Mesenchymal stem cell (in vitro differentiated cells and primary cell): ENCODE measurements at regions not wholly inside any gene's neighbourhood (a gene's known extent, or its start where the extent isn't known, plus 50 kb on each side); places are given as distances from the start of the nearest gene placed in this dataset.

Source experiments
- DNase-seq: peaks from one replicate; pipeline ENCODE4 v3.0.0-alpha.2; 2013
- H2AFZ ChIP-seq: one replicate; pipeline ENCODE4 v1.6.1; 2013; ENCODE audit warnings: low read depth, mild to moderate bottlenecking, control low read depth, inconsistent platforms, low read length, moderate library complexity
- H2AK5ac ChIP-seq: 2 replicates; pipeline ENCODE4 v1.6.1; 2013; ENCODE audit warnings: low read length, moderate library complexity, mild to moderate bottlenecking, inconsistent platforms; ENCODE audit not compliant: severe bottlenecking
- H2BK120ac ChIP-seq: one replicate; pipeline ENCODE4 v1.6.1; 2013; ENCODE audit warnings: low read depth, mild to moderate bottlenecking, inconsistent platforms, low read length, moderate library complexity
- H2BK12ac ChIP-seq, 2 experiments: one replicate each; pipeline ENCODE4 v1.6.1; 2013; ENCODE audit warnings: inconsistent platforms in 2 of 2, low read length in 2 of 2, mild to moderate bottlenecking in 2 of 2, moderate library complexity in 2 of 2, control low read depth in 1 of 2
- H2BK15ac ChIP-seq: one replicate; pipeline ENCODE4 v1.6.1; 2013; ENCODE audit warnings: mild to moderate bottlenecking, low read depth, inconsistent platforms; ENCODE audit not compliant: poor library complexity, severe bottlenecking
- H2BK5ac ChIP-seq: 2 replicates; pipeline ENCODE4 v1.6.1; 2013; ENCODE audit warnings: low read depth, mild to moderate bottlenecking, low read length, control low read depth, inconsistent platforms; ENCODE audit not compliant: poor library complexity, severe bottlenecking
- H3K14ac ChIP-seq, 2 experiments: one replicate each; pipeline ENCODE4 v1.6.1; 2013; ENCODE audit warnings: inconsistent platforms in 2 of 2, low read length in 2 of 2, control low read depth in 1 of 2, mild to moderate bottlenecking in 1 of 2, moderate library complexity in 1 of 2
- H3K18ac ChIP-seq, 2 experiments: one replicate each; pipeline ENCODE4 v1.6.1; 2013; ENCODE audit warnings: inconsistent platforms in 2 of 2, low read length in 2 of 2, control low read depth in 1 of 2, low read depth in 1 of 2, mild to moderate bottlenecking in 1 of 2
- H3K23ac ChIP-seq, 2 experiments: one replicate each; pipeline ENCODE4 v1.6.1; 2013; ENCODE audit warnings: inconsistent platforms in 2 of 2, low read length in 2 of 2, mild to moderate bottlenecking in 2 of 2, moderate library complexity in 2 of 2, control low read depth in 1 of 2
- H3K27ac ChIP-seq: 2 replicates; pipeline ENCODE4 v1.5.1; 2013; ENCODE audit warnings: mild to moderate bottlenecking, moderate library complexity, low read length, control low read depth, inconsistent platforms; ENCODE audit not compliant: poor library complexity, severe bottlenecking
- H3K27me3 ChIP-seq, 2 experiments: 2 replicates each; pipeline versions ENCODE4 v1.6.1 to v1.7.0; 2013; ENCODE audit warnings: low read length in 2 of 2, mild to moderate bottlenecking in 2 of 2, moderate library complexity in 2 of 2, control low read depth in 1 of 2, inconsistent platforms in 1 of 2; ENCODE audit not compliant: control insufficient read depth in 1 of 2, insufficient read depth in 1 of 2
- H3K36me3 ChIP-seq, 2 experiments: 2 replicates each; pipeline versions ENCODE4 v1.6.1 to v1.7.0; 2013; ENCODE audit warnings: low read length in 2 of 2, control low read depth in 1 of 2, inconsistent platforms in 1 of 2, low read depth in 1 of 2, mild to moderate bottlenecking in 1 of 2; ENCODE audit not compliant: insufficient read depth in 2 of 2, control insufficient read depth in 1 of 2
- H3K4ac ChIP-seq, 2 experiments: one replicate each; pipeline ENCODE4 v1.6.1; 2013; ENCODE audit warnings: inconsistent platforms in 2 of 2, low read length in 2 of 2, mild to moderate bottlenecking in 2 of 2, moderate library complexity in 2 of 2, control low read depth in 1 of 2, low read depth in 1 of 2
- H3K4me1 ChIP-seq: 2 replicates; pipeline ENCODE4 v1.6.1; 2013; ENCODE audit warnings: low read depth, low read length, control low read depth; ENCODE audit not compliant: control insufficient read depth, insufficient read depth
- H3K4me2 ChIP-seq: 2 replicates; pipeline ENCODE4 v1.6.1; 2013; ENCODE audit warnings: low read length, mild to moderate bottlenecking, inconsistent platforms; ENCODE audit not compliant: poor library complexity, severe bottlenecking
- H3K4me3 ChIP-seq, 2 experiments: 2 replicates each; pipeline versions ENCODE4 v1.5.1 to v1.7.0; 2013; ENCODE audit warnings: low read length in 2 of 2, mild to moderate bottlenecking in 2 of 2, control low read depth in 1 of 2, low read depth in 1 of 2; ENCODE audit not compliant: insufficient read depth in 1 of 2
- H3K79me1 ChIP-seq: replicated peaks from 2 replicates; pipeline ENCODE4 v1.6.1; 2013; ENCODE audit warnings: mild to moderate bottlenecking, control low read depth, low read length, inconsistent platforms; ENCODE audit not compliant: poor library complexity, severe bottlenecking
- H3K9ac ChIP-seq: 2 replicates; pipeline ENCODE4 v1.7.0; 2013; ENCODE audit warnings: mild to moderate bottlenecking, low read length, moderate library complexity
- H3K9me3 ChIP-seq: 2 replicates; pipeline ENCODE4 v1.7.0; 2013; ENCODE audit warnings: mild to moderate bottlenecking, low read length; ENCODE audit not compliant: control insufficient read depth
- H4K8ac ChIP-seq: one replicate; pipeline ENCODE4 v1.6.1; 2013; ENCODE audit warnings: inconsistent platforms, mild to moderate bottlenecking, low read length, moderate library complexity
- H4K91ac ChIP-seq: one replicate; pipeline ENCODE4 v1.6.1; 2013; ENCODE audit warnings: mild to moderate bottlenecking, low read length, inconsistent platforms
- WGBS: methylation state at CpG from one replicate; pipeline ENCODE4 v1.1.7; 2013; ENCODE audit warnings: mixed read lengths; 5-methylcytosine and 5-hydroxymethylcytosine counted together

DNA sequence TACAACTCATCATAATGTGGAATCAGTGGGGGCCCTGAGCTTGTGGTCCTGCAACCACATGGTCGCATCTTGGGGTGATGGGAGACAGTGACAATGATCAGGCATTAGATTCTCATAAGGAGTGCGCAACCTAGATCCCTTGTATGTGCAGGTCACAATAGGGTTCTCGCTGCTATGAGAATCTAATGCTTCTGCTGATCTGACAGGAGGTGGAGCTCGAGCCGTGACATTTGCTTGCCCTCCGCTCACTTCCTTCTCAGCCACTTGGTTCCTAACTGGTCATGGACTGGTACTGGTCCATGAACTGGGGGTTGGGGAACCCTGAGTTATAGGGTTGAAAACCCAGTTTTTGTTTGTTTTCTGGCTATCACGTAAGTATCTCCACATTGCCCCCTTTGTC, 1290.9 kb upstream of the ATXN8OS start:
- no peak overlapping the region for H2BK5ac ChIP-seq

DNA sequence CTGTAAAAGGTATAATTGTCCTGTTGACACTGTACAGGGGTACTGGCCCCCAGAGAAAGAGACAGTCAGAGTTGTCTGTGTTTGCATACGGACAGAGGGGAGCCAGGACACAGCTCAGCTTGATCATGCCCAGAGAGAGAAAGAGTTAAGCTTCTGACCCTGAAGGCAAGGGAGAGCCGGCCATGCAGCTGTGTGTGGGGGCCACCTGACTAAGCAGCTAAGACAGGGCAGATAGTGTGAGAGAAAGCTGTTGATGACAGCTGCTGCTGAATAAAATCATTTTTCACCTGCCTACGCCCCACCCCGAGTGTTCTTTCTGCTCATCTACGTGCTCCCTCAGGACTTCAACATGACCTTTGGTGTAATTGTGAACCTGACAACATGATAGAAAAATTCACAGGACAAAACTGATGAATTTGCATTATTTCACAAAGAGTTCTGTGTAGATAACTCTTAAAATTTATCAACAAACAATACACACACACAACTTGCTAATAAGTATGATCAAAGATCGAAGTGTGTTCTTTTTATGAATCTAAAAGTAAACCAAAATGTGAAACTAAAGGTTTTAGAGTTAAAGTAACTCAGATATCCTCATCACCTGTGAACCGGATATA, 1294.3 kb upstream of the ATXN8OS start:
- Histone ChIP-seq H3K18ac (no peak overlapping the region), H2BK12ac (no peak overlapping the region), H2BK5ac (no peak overlapping the region), H4K8ac (no peak overlapping the region), H3K79me1 (no peaks in the 10 kb centered on the region), H3K14ac (no peak overlapping the region), H3K4me1 (no peaks in the 10 kb centered on the region), H2AK5ac (no peak overlapping the region), H2BK15ac (no peak overlapping the region), H3K4ac (no peak overlapping the region), H3K4me2 (no peak overlapping the region), H2BK120ac (no peak overlapping the region), H4K91ac (no peak overlapping the region), H3K23ac (no peak overlapping the region), H3K9me3 (peaks cover 2% of the 10 kb centered on the region), H3K4me3 (no peak overlapping the region), H3K36me3 (no peaks in the 10 kb centered on the region), H2AFZ (no peak overlapping the region), H3K27me3 (no peaks in the 10 kb centered on the region), H3K9ac (no peak overlapping the region), H3K27ac (no peak overlapping the region)
- DNase-seq: no peak
- 79% methylated on average over 4 of the region's 7 CpGs for WGBS

More for the DNA sequence above, 1290.9 kb upstream of the ATXN8OS start:
- Histone ChIP-seq H3K4me2 (no peak overlapping the region), H2AFZ (no peak overlapping the region), H3K23ac (no peak overlapping the region), H3K36me3 (no peaks in the 10 kb centered on the region), H4K8ac (no peak overlapping the region), H4K91ac (no peak overlapping the region), H3K79me1 (no peaks in the 10 kb centered on the region), H3K9ac (no peak overlapping the region), H2BK12ac (no peak overlapping the region), H2AK5ac (no peak overlapping the region), H2BK15ac (no peak overlapping the region), H3K4me1 (no peaks in the 10 kb centered on the region), H3K4ac (no peak overlapping the region), H3K9me3 (peaks cover 7% of the 10 kb centered on the region), H2BK120ac (no peak overlapping the region), H3K27ac (no peak overlapping the region), H3K18ac (no peak overlapping the region), H3K4me3 (no peak overlapping the region), H3K27me3 (no peaks in the 10 kb centered on the region), H3K14ac (no peak overlapping the region)
- DNase-seq: no peak
- 93% methylated on average over 7 of the region's 7 CpGs for WGBS

DNA sequence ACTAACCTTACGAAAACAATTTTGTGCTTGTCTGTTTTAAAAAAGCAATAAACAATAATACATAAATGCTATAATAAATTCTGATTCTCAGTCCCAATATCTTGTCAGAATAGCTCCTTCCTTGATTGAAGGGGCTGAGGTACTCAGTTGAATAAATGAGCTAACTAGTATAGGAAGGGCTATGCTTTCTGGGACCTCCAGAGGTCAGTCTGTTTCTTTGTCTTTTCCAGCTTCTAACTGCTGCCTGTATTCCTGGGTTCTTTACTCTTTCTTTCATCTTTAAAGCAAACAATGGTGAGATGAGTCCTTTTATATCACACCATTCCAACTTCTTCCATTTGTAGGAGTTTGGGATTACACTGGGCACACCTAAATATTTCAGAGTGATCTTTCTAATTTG, 1297.0 kb upstream of the ATXN8OS start:
- H3K4ac ChIP-seq: no peak overlapping the region
- no peak overlapping the region for H3K23ac ChIP-seq
- no peak overlapping the region for H2BK15ac ChIP-seq
- H3K4me3 ChIP-seq: no peak overlapping the region
- no peak overlapping the region for H3K18ac ChIP-seq
- H3K9me3 ChIP-seq: peaks cover 2% of the 10 kb centered on the region
- H3K4me1 ChIP-seq: no peaks in the 10 kb centered on the region
- no peak overlapping the region for H2AK5ac ChIP-seq
- H4K91ac ChIP-seq: no peak overlapping the region
- no peak overlapping the region for H2BK12ac ChIP-seq
- no peak overlapping the region for H2BK120ac ChIP-seq
- H2BK5ac ChIP-seq: no peak overlapping the region
- H4K8ac ChIP-seq: no peak overlapping the region
- no peaks in the 10 kb centered on the region for H3K27me3 ChIP-seq
- H3K79me1 ChIP-seq: no peaks in the 10 kb centered on the region
- DNase-seq: no peak
- no peak overlapping the region for H3K4me2 ChIP-seq
- no peak overlapping the region for H3K14ac ChIP-seq
- no peak overlapping the region for H3K9ac ChIP-seq
- no CpG with 5 or more reads among the region's 1 CpG for WGBS
- H3K27ac ChIP-seq: no peak overlapping the region
- no peak overlapping the region for H2AFZ ChIP-seq
- no peaks in the 10 kb centered on the region for H3K36me3 ChIP-seq

DNA sequence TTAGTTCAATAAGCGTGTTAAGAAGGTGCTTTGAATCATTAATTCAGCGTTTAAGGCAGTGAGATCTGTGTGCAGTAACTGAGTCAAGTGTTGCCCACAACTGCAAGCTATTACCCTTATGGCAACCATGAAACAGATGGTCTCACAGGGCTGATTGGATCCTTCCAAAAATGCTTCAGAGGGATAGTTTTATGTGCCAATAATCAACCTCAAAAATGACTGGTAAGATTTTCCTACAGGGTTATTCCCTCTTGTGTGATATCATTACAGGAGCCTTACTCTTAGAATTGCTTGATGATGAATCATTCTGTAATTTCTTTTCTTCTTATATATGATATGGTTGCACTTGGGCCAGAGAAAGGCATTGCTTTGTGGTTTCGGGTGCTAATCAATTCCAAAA, 1299.2 kb upstream of the ATXN8OS start:
- H2BK5ac ChIP-seq: no peak overlapping the region
- H3K79me1 ChIP-seq: no peaks in the 10 kb centered on the region
- H3K9me3 ChIP-seq: peaks cover 2% of the 10 kb centered on the region
- no peak overlapping the region for H4K8ac ChIP-seq
- no peak overlapping the region for H4K91ac ChIP-seq
- no peak overlapping the region for H2BK15ac ChIP-seq
- H3K4me2 ChIP-seq: no peak overlapping the region
- H2AK5ac ChIP-seq: no peak overlapping the region
- no peak overlapping the region for H2AFZ ChIP-seq
- no peak overlapping the region for H2BK120ac ChIP-seq
- H3K9ac ChIP-seq: no peak overlapping the region
- H3K27ac ChIP-seq: no peak overlapping the region
- no peak for DNase-seq
- no peak overlapping the region for H3K4me3 ChIP-seq
- WGBS: 90% methylated on average over 3 of the region's 3 CpGs
- no peaks in the 10 kb centered on the region for H3K27me3 ChIP-seq
- H3K4ac ChIP-seq: no peak overlapping the region
- H3K36me3 ChIP-seq: no peaks in the 10 kb centered on the region
- no peaks in the 10 kb centered on the region for H3K4me1 ChIP-seq
- no peak overlapping the region for H3K23ac ChIP-seq
- H2BK12ac ChIP-seq: no peak overlapping the region
- H3K14ac ChIP-seq: no peak overlapping the region
- H3K18ac ChIP-seq: no peak overlapping the region
